ENCODE measurements at regions not wholly inside any gene's neighbourhood (a gene's known extent, or its start where the extent isn't known, plus 50 kb on each side); places are given as distances from the start of the nearest gene placed in this dataset.

GRCh38 chr3:107065094-107065861 lies 312.0 kb upstream of the CCDC54 start:
- Histone ChIP-seq H3K36me3 (ENCODE audit: insufficient read depth) (no peaks in the 10 kb centered on the region), H3K27me3 (ENCODE audit: insufficient read depth) (no peaks in the 10 kb centered on the region), H3K4me2 (no peak overlapping the region), H3K27ac (ENCODE audit: low read depth) (no peak overlapping the region), H3K79me2 (replicated peaks; ENCODE audit: insufficient read depth) (no peaks in the 10 kb centered on the region), H3K4me1 (ENCODE audit: insufficient read depth) (peaks cover 12% of the 10 kb centered on the region), H3K4me3 (no peak overlapping the region), H4K20me1 (replicated peaks; ENCODE audit: insufficient read depth) (no peaks in the 10 kb centered on the region), H3F3A (replicated peaks; ENCODE audit: low read depth) (no peaks in the 10 kb centered on the region), H2AFZ (peak overlapping the region; percentile 77), H3K9me2 (ENCODE audit: insufficient read depth) (peaks cover 8% of the 10 kb centered on the region; the same call in 1 of the 2 replicates)
- Mint-ChIP-seq H3K36me3 (ENCODE audit: low read depth) (peaks cover 15% of the 10 kb centered on the region), H3K27ac (peak overlapping the region; percentile 1; the same call in 1 of the 2 replicates), H3K27me3 (ENCODE audit: insufficient read depth, low read depth, poor library complexity) (peaks cover 2% of the 10 kb centered on the region), H3K4me3 (no peak overlapping the region), H3K9me3 (peaks cover 3% of the 10 kb centered on the region; the same call in 2 of the 3 replicates), H3K4me1 (peaks cover 29% of the 10 kb centered on the region)
- ATAC-seq (no peak; the same call in 2 of the 3 replicates), DNase-seq (ENCODE audit: low spot score) (no peak)
- no peak for TF ChIP-seq EZH2phosphoT487 (IDR thresholded peaks at IDR 0.05; ENCODE audit: unreplicated experiment)
- TF ChIP-seq, protein P1, sequence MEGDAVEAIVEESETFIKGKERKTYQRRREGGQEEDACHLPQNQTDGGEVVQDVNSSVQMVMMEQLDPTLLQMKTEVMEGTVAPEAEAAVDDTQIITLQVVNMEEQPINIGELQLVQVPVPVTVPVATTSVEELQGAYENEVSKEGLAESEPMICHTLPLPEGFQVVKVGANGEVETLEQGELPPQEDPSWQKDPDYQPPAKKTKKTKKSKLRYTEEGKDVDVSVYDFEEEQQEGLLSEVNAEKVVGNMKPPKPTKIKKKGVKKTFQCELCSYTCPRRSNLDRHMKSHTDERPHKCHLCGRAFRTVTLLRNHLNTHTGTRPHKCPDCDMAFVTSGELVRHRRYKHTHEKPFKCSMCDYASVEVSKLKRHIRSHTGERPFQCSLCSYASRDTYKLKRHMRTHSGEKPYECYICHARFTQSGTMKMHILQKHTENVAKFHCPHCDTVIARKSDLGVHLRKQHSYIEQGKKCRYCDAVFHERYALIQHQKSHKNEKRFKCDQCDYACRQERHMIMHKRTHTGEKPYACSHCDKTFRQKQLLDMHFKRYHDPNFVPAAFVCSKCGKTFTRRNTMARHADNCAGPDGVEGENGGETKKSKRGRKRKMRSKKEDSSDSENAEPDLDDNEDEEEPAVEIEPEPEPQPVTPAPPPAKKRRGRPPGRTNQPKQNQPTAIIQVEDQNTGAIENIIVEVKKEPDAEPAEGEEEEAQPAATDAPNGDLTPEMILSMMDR (conservative IDR thresholded peaks at IDR 0.05; ENCODE audit: low read depth in 2 of 2): no peak
- TF ChIP-seq CREB1 (CRISPR knock-in tag; IDR thresholded peaks at IDR 0.05; ENCODE audit: low read depth): no peak
- no peak for TF ChIP-seq POLR2AphosphoS5 (IDR thresholded peaks at IDR 0.05; ENCODE audit: low read depth)
- no peak for TF ChIP-seq ETS1 (IDR thresholded peaks at IDR 0.05)
- no peak for TF ChIP-seq NANOG (IDR thresholded peaks at IDR 0.05; ENCODE audit: borderline replicate concordance)
- TF ChIP-seq REST (IDR thresholded peaks at IDR 0.05; ENCODE audit: unreplicated experiment): no peak
- no peak for TF ChIP-seq ZNF462 (CRISPR knock-in tag; IDR thresholded peaks at IDR 0.05)
- no peak for TF ChIP-seq ZNF114 (CRISPR knock-in tag; IDR thresholded peaks at IDR 0.05)
- no peak for TF ChIP-seq ZNF331 (CRISPR knock-in tag; IDR thresholded peaks at IDR 0.05; ENCODE audit: low read depth)
- no peak for TF ChIP-seq STAT1 (IDR thresholded peaks at IDR 0.05; ENCODE audit: unreplicated experiment)
- TF ChIP-seq EZH2 (IDR thresholded peaks at IDR 0.05; ENCODE audit: low read depth, unreplicated experiment): no peak
- no peak for TF ChIP-seq JUNB (IDR thresholded peaks at IDR 0.05; ENCODE audit: unreplicated experiment)

Data from GM23338 (cell line).